ENCODE measurements at regions not wholly inside any gene's neighbourhood (a gene's known extent, or its start where the extent isn't known, plus 50 kb on each side); places are given as distances from the start of the nearest gene placed in this dataset.

- H3K36me3 ChIP-seq, result no peaks in the 10 kb centered on the region
- H3K9me3 ChIP-seq, result no peaks in the 10 kb centered on the region
- no peak overlapping the region for H3K27ac ChIP-seq
- no peak overlapping the region for H3K4me3 ChIP-seq
- no peaks in the 10 kb centered on the region for H3K27me3 ChIP-seq
- no peak for TF ChIP-seq CTCF (IDR thresholded peaks at IDR 0.05)
- H3K4me1 ChIP-seq, result no peaks in the 10 kb centered on the region
- no peak for DNase-seq (ENCODE audit: low spot score)
Measured at GRCh38 chr13:66210677-66211076, 1019.5 kb downstream of the PCDH9 start.

- Histone ChIP-seq H3K27me3 (no peaks in the 10 kb centered on the region), H3K27ac (no peak overlapping the region), H3K9me3 (no peaks in the 10 kb centered on the region), H3K4me3 (no peak overlapping the region), H3K4me1 (no peaks in the 10 kb centered on the region), H3K36me3 (no peaks in the 10 kb centered on the region)
- DNase-seq (ENCODE audit: low spot score), result no peak
- TF ChIP-seq CTCF (IDR thresholded peaks at IDR 0.05), result no peak
Measured at GRCh38 chr13:66208589-66208988, 1021.5 kb downstream of the PCDH9 start.

- H3K4me1 ChIP-seq, result no peaks in the 10 kb centered on the region
- TF ChIP-seq CTCF (IDR thresholded peaks at IDR 0.05), result no peak
- DNase-seq (ENCODE audit: low spot score), result no peak
- no peaks in the 10 kb centered on the region for H3K27me3 ChIP-seq
- H3K4me3 ChIP-seq, result no peak overlapping the region
- H3K9me3 ChIP-seq, result no peaks in the 10 kb centered on the region
- no peak overlapping the region for H3K27ac ChIP-seq
- H3K36me3 ChIP-seq, result no peaks in the 10 kb centered on the region
Measured at GRCh38 chr13:66207610-66208009, 1022.5 kb downstream of the PCDH9 start.

GRCh38 chr13:66205807-66206206 is 1024.3 kb downstream of the PCDH9 start:
- Histone ChIP-seq H3K27me3 (no peaks in the 10 kb centered on the region), H3K36me3 (no peaks in the 10 kb centered on the region), H3K27ac (no peak overlapping the region), H3K9me3 (no peaks in the 10 kb centered on the region), H3K4me3 (no peak overlapping the region), H3K4me1 (no peaks in the 10 kb centered on the region)
- TF ChIP-seq CTCF (IDR thresholded peaks at IDR 0.05), result no peak
- DNase-seq (ENCODE audit: low spot score), result no peak

GRCh38 chr13:66200555-66200954 is 1029.6 kb downstream of the PCDH9 start:
- Histone ChIP-seq H3K36me3 (no peaks in the 10 kb centered on the region), H3K27me3 (no peaks in the 10 kb centered on the region), H3K4me3 (no peak overlapping the region), H3K27ac (no peak overlapping the region), H3K9me3 (no peaks in the 10 kb centered on the region), H3K4me1 (no peaks in the 10 kb centered on the region)
- no peak for TF ChIP-seq CTCF (IDR thresholded peaks at IDR 0.05)
- DNase-seq (ENCODE audit: low spot score), result no peak

GRCh38 chr13:66195238-66195637 is 1034.9 kb downstream of the PCDH9 start:
- no peak for TF ChIP-seq CTCF (IDR thresholded peaks at IDR 0.05)
- no peak overlapping the region for H3K27ac ChIP-seq

More at GRCh38 chr13:66195238-66195637, 1034.9 kb downstream of the PCDH9 start:
- no peak overlapping the region for H3K4me3 ChIP-seq
- H3K4me1 ChIP-seq, result no peaks in the 10 kb centered on the region
- no peaks in the 10 kb centered on the region for H3K36me3 ChIP-seq
- no peaks in the 10 kb centered on the region for H3K27me3 ChIP-seq
- no peak for DNase-seq (ENCODE audit: low spot score)
- H3K9me3 ChIP-seq, result no peaks in the 10 kb centered on the region
